DMS114 treated with DMSO at 0.1 percent for 48 hours (cell line): ENCODE measurements at regions not wholly inside any gene's neighbourhood (a gene's known extent, or its start where the extent isn't known, plus 50 kb on each side); places are given as distances from the start of the nearest gene placed in this dataset.
"Not testable (repeated sequence)": the region's sequence is repeated elsewhere in the genome, so short reads cannot be mapped to it uniquely, and the experiment has no call there.

Experiments used
- DNase-seq: peaks from one replicate; lab custom pipeline; 2025; ENCODE audit not compliant: unreplicated experiment; lab: John Stamatoyannopoulos, UW

GRCh38 chr3:8400911-8401310 lies 100.7 kb upstream of the LMCD1 start:
- no peak for DNase-seq

DNA sequence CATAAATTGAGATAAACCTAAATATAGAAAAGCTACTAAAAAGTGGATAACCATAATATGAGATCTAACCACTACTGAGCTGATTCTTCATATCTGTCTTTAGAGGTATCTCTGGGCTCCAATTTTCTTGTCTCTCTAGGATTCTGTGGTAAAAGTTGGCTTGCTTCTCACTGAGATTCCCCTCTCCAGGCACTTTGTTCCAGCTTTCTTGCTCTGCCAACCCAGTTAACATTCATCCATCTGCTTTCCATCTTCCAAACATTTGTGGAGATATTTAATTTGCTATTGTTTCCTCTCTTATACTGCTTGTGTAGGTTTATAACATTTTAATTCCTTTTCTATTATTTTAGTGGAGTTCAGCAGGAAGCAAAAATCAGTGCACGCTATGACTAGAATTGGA lies 97.6 kb upstream of the LMCD1 start:
- no peak for DNase-seq

GRCh38 chr3:8405144-8405543 lies 96.5 kb upstream of the LMCD1 start:
- DNase-seq, result no peak

GRCh38 chr3:8406479-8406878 lies 95.1 kb upstream of the LMCD1 start:
- no peak for DNase-seq

GRCh38 chr3:8413337-8413926 lies 88.2 kb upstream of the LMCD1 start:
- no peak for DNase-seq

GRCh38 chr3:8416965-8417364 lies 84.7 kb upstream of the LMCD1 start:
- no peak for DNase-seq

DNA sequence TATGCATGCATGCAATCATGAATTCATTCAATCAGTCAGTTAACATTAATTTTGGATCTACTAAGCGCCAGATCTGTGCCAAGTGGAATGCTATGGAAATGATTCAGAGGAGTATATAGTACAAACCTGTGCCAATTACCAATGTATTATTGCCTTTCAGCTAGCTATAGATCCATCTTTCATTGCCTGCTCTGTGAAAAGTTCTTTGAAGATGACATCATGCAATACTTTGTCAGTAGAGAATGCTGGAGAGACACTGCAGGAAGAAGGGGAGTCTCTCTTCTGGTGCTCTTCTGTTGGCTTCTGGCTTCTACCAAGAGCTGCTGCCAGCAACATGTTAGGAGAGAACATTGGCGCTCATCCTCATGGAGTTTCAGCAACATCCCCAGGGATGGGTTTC lies 81.0 kb upstream of the LMCD1 start:
- DNase-seq, result no peak

GRCh38 chr3:8421267-8421666 lies 80.4 kb upstream of the LMCD1 start:
- DNase-seq, result no peak

DNA sequence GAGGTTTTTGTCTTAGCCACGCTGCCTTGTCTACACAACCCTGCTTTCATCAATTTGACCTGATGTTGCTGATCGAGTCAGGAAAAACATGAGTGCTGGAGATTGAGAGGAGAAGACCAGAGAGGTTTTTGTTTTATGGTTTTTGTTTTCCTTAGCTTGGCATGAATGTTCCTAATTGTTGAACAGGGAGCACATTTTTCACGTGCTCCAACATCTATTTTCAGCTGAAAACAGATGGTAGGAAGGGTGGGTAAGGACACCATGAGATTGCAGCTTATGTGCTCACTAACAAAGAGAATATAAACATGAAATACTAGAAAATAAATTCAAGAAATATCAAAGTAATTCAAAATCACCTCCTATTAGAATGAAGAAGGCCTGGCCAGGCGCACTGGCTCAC lies 79.9 kb upstream of the LMCD1 start:
- DNase-seq, result no peak

DNA sequence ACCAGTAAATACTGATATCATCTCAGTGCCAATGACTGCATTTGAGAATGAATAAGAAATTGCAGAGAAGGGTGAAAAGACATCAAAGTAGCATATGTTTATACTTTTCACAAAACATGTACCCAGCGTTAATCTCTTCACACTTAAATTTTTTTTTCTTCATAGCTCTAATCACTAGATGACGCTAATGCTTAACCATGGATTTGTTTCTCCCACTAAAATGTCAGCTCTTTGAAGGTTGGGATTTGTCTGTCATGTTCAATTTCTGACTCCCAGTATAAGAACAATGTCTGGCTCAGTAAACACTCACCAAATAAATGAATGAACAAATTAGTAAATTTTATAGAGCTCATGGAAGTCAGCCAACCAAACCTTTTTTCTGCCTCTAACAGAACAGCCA lies 78.3 kb upstream of the LMCD1 start:
- DNase-seq, result no peak

GRCh38 chr3:8424281-8424680 lies 77.3 kb upstream of the LMCD1 start:
- DNase-seq, result no peak

DNA sequence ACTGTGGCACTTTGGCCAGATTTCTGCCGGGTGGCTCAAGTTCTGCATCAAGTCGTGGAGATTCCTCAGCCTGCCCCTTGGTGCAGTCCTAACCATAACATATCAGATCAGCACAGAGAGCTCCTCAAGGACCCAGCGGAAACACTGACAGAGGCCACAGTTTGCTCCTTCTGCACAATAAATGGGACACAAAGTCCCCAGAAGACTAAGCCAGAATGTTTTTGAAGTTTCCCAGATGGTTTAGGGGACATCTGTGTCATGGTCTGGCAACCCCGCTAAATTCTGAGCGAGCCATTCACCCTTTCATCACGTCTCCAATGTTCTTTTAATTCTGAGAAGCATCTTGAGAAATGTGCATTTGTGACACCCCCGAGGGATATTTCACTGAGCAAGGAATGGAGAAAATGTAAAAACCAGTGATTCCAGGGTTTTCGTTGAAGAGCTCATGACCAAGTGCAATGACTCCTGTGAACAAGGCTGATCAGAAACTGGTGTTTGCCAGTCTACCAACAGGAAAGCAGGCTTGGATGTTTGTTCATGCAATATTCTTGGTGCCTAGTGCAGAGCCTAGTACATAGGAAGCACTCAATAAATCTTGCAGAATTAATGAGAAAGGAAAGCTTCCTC lies 64.8 kb upstream of the LMCD1 start:
- no peak for DNase-seq

GRCh38 chr3:8438507-8439079 lies 63.0 kb upstream of the LMCD1 start:
- DNase-seq, result no peak

DNA sequence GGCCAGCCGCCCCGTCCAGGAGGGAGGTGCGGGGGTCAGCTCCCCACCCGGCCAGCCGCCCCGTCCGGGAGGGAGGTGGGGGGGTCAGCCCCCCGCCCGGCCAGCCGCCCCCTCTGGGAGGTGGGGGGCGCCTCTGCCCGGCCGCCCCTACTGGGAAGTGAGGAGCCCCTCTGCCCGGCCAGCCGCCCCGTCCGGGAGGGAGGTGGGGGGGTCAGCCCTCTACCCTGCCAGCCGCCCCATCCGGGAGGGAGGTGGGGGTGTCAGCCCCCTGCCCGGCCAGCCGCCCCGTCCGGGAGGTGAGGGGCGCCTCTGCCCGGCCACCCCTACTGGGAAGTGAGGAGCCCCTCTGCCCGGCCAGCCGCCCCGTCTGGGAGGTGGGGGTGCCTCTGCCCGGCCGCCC lies 61.5 kb upstream of the LMCD1 start:
- DNase-seq, result not testable (repeated sequence)

DNA sequence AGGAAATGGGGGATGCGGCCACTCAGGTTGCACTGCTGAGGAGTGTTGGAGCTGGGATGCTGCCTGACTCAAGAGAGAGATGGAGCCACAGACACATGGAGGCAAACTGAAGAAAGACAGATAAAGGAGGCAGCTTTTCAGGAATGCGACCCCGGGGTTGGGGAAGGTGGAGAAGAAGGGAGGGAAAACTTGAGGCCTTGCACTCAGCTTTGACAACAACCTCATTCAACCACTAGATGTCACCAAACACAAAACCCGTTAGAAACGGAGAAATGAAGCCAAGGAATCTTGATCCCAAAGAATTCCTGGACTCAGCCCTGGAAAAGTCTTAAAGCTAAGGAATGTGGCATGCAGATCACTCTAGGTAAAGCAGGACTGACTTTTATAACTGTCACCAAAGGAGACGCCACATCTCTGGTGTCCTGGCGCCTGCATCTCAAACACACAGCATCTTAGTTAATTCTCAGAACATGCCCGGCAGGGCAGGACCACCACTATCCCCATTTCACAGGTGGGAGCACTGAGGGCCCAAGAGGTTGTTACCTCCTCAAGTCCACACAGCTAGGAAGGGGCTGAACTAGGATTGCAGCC lies 59.6 kb upstream of the LMCD1 start:
- peak; percentile 59 for DNase-seq

DNA sequence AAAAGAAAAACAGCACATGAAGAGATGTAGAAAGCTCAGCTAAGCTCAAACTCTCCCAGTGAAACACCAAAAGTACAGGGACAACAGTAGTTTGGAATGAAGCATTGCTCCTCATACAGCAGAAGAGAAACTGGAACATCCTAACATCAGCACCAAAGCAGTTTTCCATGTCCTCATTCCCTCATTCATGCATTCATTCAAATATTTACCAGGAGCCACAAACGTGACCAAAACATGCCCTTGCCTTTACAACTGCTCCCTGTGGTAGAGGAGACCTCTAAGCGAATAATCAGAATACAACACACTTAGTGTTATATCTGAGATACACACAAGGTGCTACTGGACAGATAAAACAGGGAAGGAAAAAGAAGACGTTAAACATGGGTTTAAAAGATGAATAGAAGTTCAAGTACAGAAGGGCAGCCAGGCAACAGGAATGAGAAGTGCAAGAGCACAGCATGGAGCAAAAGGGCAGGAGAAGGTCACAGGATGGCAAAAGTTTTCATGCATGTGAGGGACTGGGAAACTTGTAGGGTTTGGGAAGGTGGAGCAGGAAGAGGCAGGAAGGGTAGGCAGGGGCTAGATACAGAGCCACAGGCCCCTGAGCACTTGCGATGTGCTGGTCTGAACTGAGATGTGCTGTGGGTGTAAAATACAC lies 58.5 kb upstream of the LMCD1 start:
- no peak for DNase-seq

- no peak for DNase-seq
These were observed 57.5 kb upstream of the LMCD1 start for GRCh38 chr3:8443829-8444791.

DNA sequence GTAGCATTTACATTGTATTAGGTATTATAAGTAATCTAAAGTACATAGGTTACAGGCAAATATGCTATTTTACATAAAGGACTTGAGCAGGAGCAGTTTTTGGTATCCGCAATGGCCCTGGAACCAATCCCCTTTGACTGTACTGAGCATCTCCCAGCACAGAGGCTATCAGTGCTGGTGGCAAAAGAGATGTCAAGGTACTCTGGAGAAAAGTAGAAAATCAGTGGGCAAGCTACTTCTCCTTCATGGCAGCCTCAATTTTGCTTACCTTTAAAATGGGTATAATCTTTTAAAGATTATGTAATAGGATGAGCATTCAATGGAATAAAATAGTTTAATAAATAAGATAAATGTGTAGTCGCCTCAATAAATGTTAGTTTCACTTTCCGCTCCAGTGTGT lies 56.7 kb upstream of the LMCD1 start:
- DNase-seq, result no peak

DNA sequence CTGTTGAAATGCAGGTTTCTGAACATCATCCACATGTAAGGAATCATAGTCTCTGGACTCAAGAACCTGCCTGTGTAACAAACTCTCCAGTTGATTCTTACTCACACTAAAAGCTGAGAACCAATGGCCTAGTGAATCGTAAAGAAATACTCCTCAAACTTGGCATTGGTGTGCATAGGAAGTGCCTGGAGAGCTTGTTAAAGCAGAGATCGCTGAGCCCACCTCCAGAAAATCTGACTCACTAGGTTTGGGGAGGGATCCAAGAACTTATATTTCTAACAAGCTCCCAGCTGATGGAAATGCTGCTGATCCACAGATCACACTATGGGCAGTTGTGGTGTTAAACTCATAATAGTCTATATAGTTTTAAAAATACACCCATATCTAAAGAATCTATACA lies 55.8 kb upstream of the LMCD1 start:
- DNase-seq, result no peak

DNA sequence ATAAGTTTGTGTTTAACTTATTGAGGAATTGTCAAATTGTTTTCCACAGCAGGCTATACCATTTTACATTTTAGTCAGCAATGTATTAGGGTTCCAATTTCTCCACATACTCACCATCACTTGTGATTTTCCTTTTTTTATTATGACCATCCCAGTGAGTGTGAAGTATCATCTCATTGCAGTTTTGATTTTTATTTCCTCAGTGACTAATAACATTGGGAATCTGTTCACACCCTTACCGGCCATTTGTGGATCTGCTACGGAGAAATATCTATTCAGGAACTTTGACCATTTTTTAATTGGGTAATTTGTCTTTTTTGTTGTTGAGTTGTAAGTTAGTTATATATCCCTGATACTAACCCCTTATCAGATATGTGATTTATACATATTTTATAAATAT lies 54.8 kb upstream of the LMCD1 start:
- no peak for DNase-seq

DNA sequence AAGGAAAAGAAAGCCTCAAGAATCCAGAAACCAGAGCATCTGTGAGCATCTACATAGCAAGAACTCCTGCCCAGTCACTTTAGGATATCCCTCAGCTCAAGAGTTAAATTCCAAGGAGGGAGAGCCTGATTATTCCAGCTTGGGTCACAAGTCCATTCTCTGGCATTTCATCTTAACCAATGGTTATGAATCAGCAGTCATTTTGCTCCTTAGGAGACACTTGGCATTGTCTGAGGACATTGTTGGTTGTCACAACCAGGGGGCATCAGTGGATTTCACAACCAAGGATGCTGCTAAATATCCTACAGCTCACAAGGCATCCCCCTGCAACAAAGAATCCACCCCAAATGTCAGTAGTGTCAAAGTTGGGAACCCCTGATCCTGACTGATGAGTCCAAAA lies 51.0 kb upstream of the LMCD1 start:
- DNase-seq, result no peak
